ENCODE measurements at regions not wholly inside any gene's neighbourhood (a gene's known extent, or its start where the extent isn't known, plus 50 kb on each side); places are given as distances from the start of the nearest gene placed in this dataset.

DNA sequence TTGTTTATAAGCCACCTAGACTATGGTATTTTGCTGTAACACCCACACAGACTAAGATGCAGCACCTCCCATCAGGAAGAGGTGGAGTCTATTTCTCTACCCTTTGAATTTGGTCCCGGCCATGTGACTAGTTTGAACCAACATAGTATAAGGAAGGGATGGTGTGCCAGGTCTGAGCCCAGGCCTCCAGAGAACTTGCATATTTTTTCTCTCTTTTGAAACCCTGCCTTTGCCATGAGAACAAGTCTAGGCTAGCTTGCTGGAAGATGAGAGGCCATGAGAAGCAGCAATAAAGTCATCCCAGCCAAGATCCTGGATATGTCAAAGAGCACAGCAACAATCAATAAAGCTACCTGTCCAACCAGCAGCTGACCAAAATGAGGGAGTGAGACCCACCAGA lies 63.0 kb upstream of the ANKEF1 start:
- H2AFZ ChIP-seq (ENCODE audit: low read depth, low read length): no peak overlapping the region
- intact Hi-C loops (cut with micrococcal nuclease): no loop called here
- H4K20me1 ChIP-seq (replicated peaks; ENCODE audit: control insufficient read depth, extremely low read depth, insufficient read depth, low read length): no peaks in the 10 kb centered on the region
- H3K79me2 ChIP-seq (ENCODE audit: control insufficient read depth, insufficient read depth, low read length): no peaks in the 10 kb centered on the region
- no peak overlapping the region for H3K4me3 ChIP-seq (replicated peaks in 1 of 3; ENCODE audit: insufficient read depth in 1 of 3, low read depth in 1 of 3, low read length in 3 of 3)
- ChIA-PET POLR2A (no interaction called here), CTCF (interaction anchor here (0.7 to 1.7 kb wide), 3 partner anchors 16 to 355 kb away, joined by 3 to 9 read pairs (median 7); no protein-coding TSS in a partner anchor)
- dilution Hi-C loops (cut with MboI; ENCODE audit: extremely low pct_ligation_motif_present, low sequenced_read_pairs): no loop called here
- TF ChIP-seq FOS (IDR thresholded peaks at IDR 0.05; ENCODE audit: borderline replicate concordance, insufficient read depth, low read length) (no peak), POLR2A (IDR thresholded peaks at IDR 0.05; ENCODE audit: low read depth, low read length) (no peak), CTCF (IDR thresholded peaks at IDR 0.05; ENCODE audit: extremely low read depth in 1 of 2, insufficient read depth in 1 of 2, low read depth in 1 of 2, low read length in 2 of 2) (no peak), EZH2 (IDR thresholded peaks at IDR 0.05; ENCODE audit: borderline replicate concordance, low read depth, low read length, severe bottlenecking) (no peak), POLR2AphosphoS5 (IDR thresholded peaks at IDR 0.05; ENCODE audit: insufficient read depth, low read depth, low read length) (no peak), GATA2 (IDR thresholded peaks at IDR 0.05; ENCODE audit: insufficient read depth, insufficient read length, low read depth, low read length) (no peak), MYC (IDR thresholded peaks at IDR 0.05; ENCODE audit: low read depth, low read length) (no peak)
- TF ChIP-seq, protein P1, sequence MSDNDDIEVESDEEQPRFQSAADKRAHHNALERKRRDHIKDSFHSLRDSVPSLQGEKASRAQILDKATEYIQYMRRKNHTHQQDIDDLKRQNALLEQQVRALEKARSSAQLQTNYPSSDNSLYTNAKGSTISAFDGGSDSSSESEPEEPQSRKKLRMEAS (IDR thresholded peaks at IDR 0.05; ENCODE audit: insufficient read depth, insufficient read length): no peak
- DNase-seq (ENCODE audit: low read depth, low spot score) (no peak), FAIRE-seq (no peak)
- no peak overlapping the region for H3K9ac ChIP-seq (replicated peaks; ENCODE audit: extremely low read depth, insufficient read depth, low read length)
- H3K4me1 ChIP-seq (ENCODE audit: control insufficient read depth, extremely low read depth, insufficient read depth, low read length): no peaks in the 10 kb centered on the region
- peaks cover 6 to 19% of the 10 kb centered on the region in 2 experiments for H3K27me3 ChIP-seq (ENCODE audit: control insufficient read depth in 2 of 2, insufficient read depth in 2 of 2, low read length in 2 of 2)
- H3K9me1 ChIP-seq (replicated peaks; ENCODE audit: control insufficient read depth, extremely low read depth, insufficient read depth, low read length): no peaks in the 10 kb centered on the region
- H3K36me3 ChIP-seq (ENCODE audit: control insufficient read depth in 2 of 2, extremely low read depth in 1 of 2, insufficient read depth in 2 of 2, low read length in 2 of 2): no peaks in the 10 kb centered on the region
- no peak overlapping the region for H3K27ac ChIP-seq (ENCODE audit: insufficient read depth, low read depth, low read length)
- H3K4me2 ChIP-seq (ENCODE audit: insufficient read depth, low read length): no peak overlapping the region
- no TSS peak for BruUV-seq (replicated peaks)
- H3K9me3 ChIP-seq (replicated peaks; ENCODE audit: control insufficient read depth, insufficient read depth, low read length): no peaks in the 10 kb centered on the region

All from endothelial cell of umbilical vein (primary cell).